Astrocyte of the spinal cord (primary cell): ENCODE measurements at regions not wholly inside any gene's neighbourhood (a gene's known extent, or its start where the extent isn't known, plus 50 kb on each side); places are given as distances from the start of the nearest gene placed in this dataset.

Source experiments
- DNase-seq: peaks from one replicate; pipeline ENCODE4 v3.0.0; 2011; ENCODE audit warnings: low read depth, low spot score
- H3K4me3 ChIP-seq: 2 replicates; pipeline ENCODE4 v1.5.1; 2011; ENCODE audit warnings: low read depth, mild to moderate bottlenecking, low read length, moderate library complexity
- in situ Hi-C: cut with HindIII; loops from 2 replicates; pipeline ENCODE4 v1.10.0; 2017; ENCODE audit warnings: low sequenced_read_pairs
- TF ChIP-seq, protein P1 (sequence below): IDR thresholded peaks from 2 replicates; pipeline ENCODE4 v1.5.1; 2012; ENCODE audit warnings: low read depth, mild to moderate bottlenecking, low read length, inconsistent platforms

DNA sequence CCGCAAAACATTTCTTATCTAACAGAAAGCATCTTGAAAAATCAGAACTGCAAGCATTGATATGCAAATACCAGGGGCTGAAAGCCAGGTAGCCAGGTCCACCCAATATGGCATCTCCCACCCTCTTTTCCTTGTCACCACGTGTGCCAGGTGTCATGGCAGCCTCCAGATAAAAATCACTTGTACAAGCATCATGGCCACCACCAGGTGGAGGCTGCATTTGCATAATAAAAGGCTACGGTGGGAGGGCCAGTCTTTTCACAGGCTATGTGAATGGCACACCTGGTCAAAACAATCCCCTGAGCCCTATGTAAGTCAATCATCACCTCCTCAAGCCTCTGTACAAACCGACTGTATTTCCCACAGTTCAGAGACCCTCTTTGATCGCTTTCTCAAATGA lies 1233.1 kb upstream of the ALCAM start:
- in situ Hi-C loops: no loop called here
- no peak for DNase-seq
- TF ChIP-seq, protein P1, sequence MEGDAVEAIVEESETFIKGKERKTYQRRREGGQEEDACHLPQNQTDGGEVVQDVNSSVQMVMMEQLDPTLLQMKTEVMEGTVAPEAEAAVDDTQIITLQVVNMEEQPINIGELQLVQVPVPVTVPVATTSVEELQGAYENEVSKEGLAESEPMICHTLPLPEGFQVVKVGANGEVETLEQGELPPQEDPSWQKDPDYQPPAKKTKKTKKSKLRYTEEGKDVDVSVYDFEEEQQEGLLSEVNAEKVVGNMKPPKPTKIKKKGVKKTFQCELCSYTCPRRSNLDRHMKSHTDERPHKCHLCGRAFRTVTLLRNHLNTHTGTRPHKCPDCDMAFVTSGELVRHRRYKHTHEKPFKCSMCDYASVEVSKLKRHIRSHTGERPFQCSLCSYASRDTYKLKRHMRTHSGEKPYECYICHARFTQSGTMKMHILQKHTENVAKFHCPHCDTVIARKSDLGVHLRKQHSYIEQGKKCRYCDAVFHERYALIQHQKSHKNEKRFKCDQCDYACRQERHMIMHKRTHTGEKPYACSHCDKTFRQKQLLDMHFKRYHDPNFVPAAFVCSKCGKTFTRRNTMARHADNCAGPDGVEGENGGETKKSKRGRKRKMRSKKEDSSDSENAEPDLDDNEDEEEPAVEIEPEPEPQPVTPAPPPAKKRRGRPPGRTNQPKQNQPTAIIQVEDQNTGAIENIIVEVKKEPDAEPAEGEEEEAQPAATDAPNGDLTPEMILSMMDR: no peak
- H3K4me3 ChIP-seq: no peak overlapping the region

DNA sequence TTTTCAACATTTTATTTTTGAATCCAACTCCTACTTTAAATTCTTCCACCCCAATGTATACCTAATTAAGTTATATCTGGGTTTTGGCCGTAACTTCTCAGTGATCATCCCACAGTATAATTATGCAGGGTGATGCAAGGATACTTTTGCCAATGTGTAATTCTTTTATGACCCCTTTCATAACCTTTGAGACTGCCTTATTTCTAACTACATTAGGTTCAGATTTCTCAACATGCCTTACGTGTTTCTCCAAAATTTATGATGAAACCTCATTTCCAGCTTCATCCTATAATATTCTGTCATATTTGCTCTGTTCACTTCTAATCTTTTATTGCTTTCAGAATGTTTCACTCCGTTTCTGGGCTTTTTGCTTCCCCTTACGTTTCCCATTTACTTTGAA lies 1229.6 kb upstream of the ALCAM start:
- DNase-seq: no peak
- TF ChIP-seq, protein P1: no peak
- in situ Hi-C loops: no loop called here
- no peak overlapping the region for H3K4me3 ChIP-seq

DNA sequence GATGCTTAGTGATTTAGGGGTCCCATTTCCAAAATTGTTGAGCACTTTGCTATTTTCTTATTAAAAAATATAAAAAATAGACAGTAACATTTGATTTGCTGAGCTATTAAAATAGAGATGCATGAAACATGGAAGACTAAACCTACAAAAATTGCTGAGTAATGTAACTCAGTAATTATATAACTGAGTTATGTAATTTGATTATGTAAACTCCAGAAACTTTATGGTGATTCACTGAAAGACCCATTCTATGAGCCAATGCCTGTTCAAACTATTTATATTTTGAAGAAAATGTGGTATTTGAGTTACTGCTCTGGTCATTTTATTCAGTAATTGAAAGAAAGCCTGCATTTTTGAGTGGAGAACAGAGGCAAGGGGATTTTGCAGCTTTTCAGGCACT lies 1221.5 kb upstream of the ALCAM start:
- in situ Hi-C loops: no loop called here
- DNase-seq: no peak
- TF ChIP-seq, protein P1: no peak
- no peak overlapping the region for H3K4me3 ChIP-seq

DNA sequence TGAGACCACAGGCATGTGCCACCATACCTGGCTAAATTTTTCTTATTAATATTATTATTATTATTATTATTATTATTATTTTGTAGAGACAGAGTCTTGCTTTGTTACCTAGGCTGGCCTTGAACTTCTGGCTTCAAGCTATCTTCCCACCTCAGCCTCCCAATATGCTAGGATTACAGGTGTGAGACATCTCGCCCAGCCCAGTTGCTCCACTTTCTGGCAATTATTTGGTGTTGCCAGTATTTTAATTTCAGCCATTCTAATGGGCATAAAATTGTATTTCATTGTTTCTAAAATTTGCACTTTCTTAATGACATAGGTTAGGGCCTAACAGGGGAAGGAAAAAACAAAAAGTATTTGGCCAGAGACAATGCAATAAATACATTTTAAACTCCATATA lies 1217.6 kb upstream of the ALCAM start:
- TF ChIP-seq, protein P1: no peak
- in situ Hi-C loops: no loop called here
- no peak for DNase-seq
- H3K4me3 ChIP-seq: no peak overlapping the region

DNA sequence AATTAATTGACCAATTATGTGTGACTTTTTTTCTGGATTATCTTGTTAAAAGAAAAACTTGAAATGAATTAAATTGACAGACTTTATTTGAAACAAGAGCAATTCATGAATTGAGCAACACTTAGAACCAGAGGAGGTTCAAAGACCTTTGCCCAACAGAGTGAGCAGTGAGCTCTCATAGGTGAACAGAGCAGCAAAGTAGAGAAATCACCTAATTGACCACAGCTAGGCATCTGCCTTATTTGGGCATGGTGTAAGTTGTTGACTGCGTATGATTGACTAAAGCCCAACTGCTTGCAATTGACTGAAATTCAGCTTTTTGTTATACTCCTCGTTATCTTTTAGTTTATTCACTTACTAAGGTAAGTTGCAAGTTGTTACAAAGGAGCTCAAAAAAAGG lies 1216.0 kb upstream of the ALCAM start:
- in situ Hi-C loops: no loop called here
- TF ChIP-seq, protein P1: no peak
- DNase-seq: no peak
- H3K4me3 ChIP-seq: no peak overlapping the region

DNA sequence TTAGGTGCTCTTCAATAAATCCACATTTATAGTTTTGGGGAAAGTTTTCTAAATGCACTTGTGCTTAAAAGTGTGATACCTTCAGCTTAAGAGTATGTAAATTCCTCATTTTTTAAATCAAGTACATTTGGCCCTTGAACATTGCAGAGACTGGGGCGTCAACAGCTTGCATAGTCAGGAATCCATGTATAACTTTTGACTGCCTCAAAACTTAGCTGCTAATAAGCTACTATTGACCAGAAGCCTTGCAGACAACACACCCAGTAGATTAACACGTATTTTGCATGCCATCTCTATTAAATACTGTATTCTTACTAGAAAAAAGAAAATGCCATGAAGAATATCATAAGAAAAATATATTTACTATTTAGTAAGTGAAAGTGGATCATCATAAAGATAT lies 1211.8 kb upstream of the ALCAM start:
- in situ Hi-C loops: no loop called here
- TF ChIP-seq, protein P1: no peak
- no peak overlapping the region for H3K4me3 ChIP-seq
- no peak for DNase-seq

DNA sequence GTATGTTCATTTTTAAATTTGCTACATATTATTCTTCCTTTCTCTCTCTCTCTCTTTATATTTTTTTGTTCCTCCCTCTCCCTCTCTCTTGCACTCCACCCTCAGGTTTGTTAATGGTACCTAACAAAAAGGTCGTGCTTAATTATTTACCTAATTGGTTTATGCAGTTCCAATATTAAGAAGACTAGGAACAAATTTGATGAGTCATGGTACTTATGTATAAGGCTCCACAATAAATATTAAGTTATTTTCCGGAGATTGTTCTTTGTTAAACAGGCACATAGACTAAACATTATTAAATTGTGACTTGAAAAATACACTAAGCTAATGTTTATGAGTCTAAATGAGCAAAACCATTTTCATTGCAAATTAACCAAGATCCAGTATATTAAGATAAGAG lies 1200.8 kb upstream of the ALCAM start:
- no peak for DNase-seq
- TF ChIP-seq, protein P1: no peak
- in situ Hi-C loops: no loop called here
- H3K4me3 ChIP-seq: no peak overlapping the region
